GM12875 (cell line): ENCODE measurements at regions not wholly inside any gene's neighbourhood (a gene's known extent, or its start where the extent isn't known, plus 50 kb on each side); places are given as distances from the start of the nearest gene placed in this dataset.

Experiments used
- H3K4me3 ChIP-seq: one replicate; pipeline ENCODE4 v1.5.1; 2011; ENCODE audit warnings: low read depth, low read length, control low read depth
- CTCF ChIP-seq: IDR thresholded peaks from 2 replicates; pipeline ENCODE4 v1.5.1; 2011; ENCODE audit warnings: low read depth, mild to moderate bottlenecking, control low read depth, inconsistent platforms, low read length, moderate library complexity, borderline replicate concordance; ENCODE audit not compliant: insufficient read depth

GRCh38 chr3:18264853-18265252, 160.3 kb downstream of the SATB1 start:
- no peak for TF ChIP-seq CTCF
- H3K4me3 ChIP-seq: no peak overlapping the region

GRCh38 chr3:18264361-18264760, 160.8 kb downstream of the SATB1 start:
- TF ChIP-seq CTCF: no peak
- H3K4me3 ChIP-seq: no peak overlapping the region

- no peak overlapping the region for H3K4me3 ChIP-seq
- no peak for TF ChIP-seq CTCF
These were observed 166.6 kb downstream of the SATB1 start for GRCh38 chr3:18258492-18258891.

- H3K4me3 ChIP-seq: no peak overlapping the region
- TF ChIP-seq CTCF: no peak
These were observed 172.6 kb downstream of the SATB1 start for GRCh38 chr3:18252578-18252977.

- no peak for TF ChIP-seq CTCF
- H3K4me3 ChIP-seq: no peak overlapping the region
These were observed 174.1 kb downstream of the SATB1 start for GRCh38 chr3:18250991-18251390.

GRCh38 chr3:18249126-18249525, 176.0 kb downstream of the SATB1 start:
- H3K4me3 ChIP-seq: no peak overlapping the region
- no peak for TF ChIP-seq CTCF

GRCh38 chr3:18247776-18248310, 177.3 kb downstream of the SATB1 start:
- H3K4me3 ChIP-seq: no peak overlapping the region
- no peak for TF ChIP-seq CTCF
